ENCODE measurements at regions not wholly inside any gene's neighbourhood (a gene's known extent, or its start where the extent isn't known, plus 50 kb on each side); places are given as distances from the start of the nearest gene placed in this dataset.

- DNase-seq (ENCODE audit: low read depth in 1 of 2, low spot score in 1 of 2) = no peak
- no peak overlapping the region for H3K4me3 ChIP-seq (replicated peaks; ENCODE audit: insufficient read depth, low read length)
- TF ChIP-seq REST (IDR thresholded peaks at IDR 0.05; ENCODE audit: insufficient replicate concordance, low read depth) (no peak), SPI1 (IDR thresholded peaks at IDR 0.05; ENCODE audit: borderline replicate concordance, low read depth) (no peak), CTCF (IDR thresholded peaks at IDR 0.05; ENCODE audit: insufficient read depth, low read length) (no peak), POLR2AphosphoS5 (IDR thresholded peaks at IDR 0.05; ENCODE audit: low read depth) (no peak), GABPA (IDR thresholded peaks at IDR 0.05; ENCODE audit: low read depth) (no peak)
- H3K27me3 ChIP-seq (ENCODE audit: insufficient read depth, poor library complexity, severe bottlenecking) = no peaks in the 10 kb centered on the region
- no peak overlapping the region for H3K27ac ChIP-seq (replicated peaks)
These were observed 329.8 kb upstream of the OR4E1 start for GRCh38 chr14:22003461-22003860.

- H3K4me3 ChIP-seq (replicated peaks; ENCODE audit: insufficient read depth, low read length) = no peak overlapping the region
- no peak for DNase-seq (ENCODE audit: low read depth in 1 of 2, low spot score in 1 of 2)
- H3K27me3 ChIP-seq (ENCODE audit: insufficient read depth, poor library complexity, severe bottlenecking) = no peaks in the 10 kb centered on the region
- TF ChIP-seq POLR2AphosphoS5 (IDR thresholded peaks at IDR 0.05; ENCODE audit: low read depth) (no peak), CTCF (IDR thresholded peaks at IDR 0.05; ENCODE audit: insufficient read depth, low read length) (peak; percentile 39), GABPA (IDR thresholded peaks at IDR 0.05; ENCODE audit: low read depth) (no peak)
- no peak overlapping the region for H3K27ac ChIP-seq (replicated peaks)
These were observed 329.3 kb upstream of the OR4E1 start for GRCh38 chr14:22002860-22003284.

GRCh38 chr14:21999402-21999801 lies 325.8 kb upstream of the OR4E1 start:
- H3K27ac ChIP-seq (replicated peaks) = no peak overlapping the region
- no peak overlapping the region for H3K4me3 ChIP-seq (replicated peaks; ENCODE audit: insufficient read depth, low read length)
- DNase-seq (ENCODE audit: low read depth in 1 of 2, low spot score in 1 of 2) = no peak
- no peak for TF ChIP-seq SPI1 (IDR thresholded peaks at IDR 0.05; ENCODE audit: borderline replicate concordance, low read depth)
- TF ChIP-seq CTCF (IDR thresholded peaks at IDR 0.05; ENCODE audit: insufficient read depth, low read length) = no peak
- no peak for TF ChIP-seq POLR2AphosphoS5 (IDR thresholded peaks at IDR 0.05; ENCODE audit: low read depth)
- TF ChIP-seq REST (IDR thresholded peaks at IDR 0.05; ENCODE audit: insufficient replicate concordance, low read depth) = no peak
- no peak for TF ChIP-seq GABPA (IDR thresholded peaks at IDR 0.05; ENCODE audit: low read depth)
- peaks cover 3% of the 10 kb centered on the region for H3K27me3 ChIP-seq (ENCODE audit: insufficient read depth, poor library complexity, severe bottlenecking)

GRCh38 chr14:21997300-21997699 lies 323.7 kb upstream of the OR4E1 start:
- no peak for TF ChIP-seq CTCF (IDR thresholded peaks at IDR 0.05; ENCODE audit: insufficient read depth, low read length)
- TF ChIP-seq POLR2AphosphoS5 (IDR thresholded peaks at IDR 0.05; ENCODE audit: low read depth) = no peak
- TF ChIP-seq SPI1 (IDR thresholded peaks at IDR 0.05; ENCODE audit: borderline replicate concordance, low read depth) = no peak
- TF ChIP-seq REST (IDR thresholded peaks at IDR 0.05; ENCODE audit: insufficient replicate concordance, low read depth) = no peak
- no peak for TF ChIP-seq GABPA (IDR thresholded peaks at IDR 0.05; ENCODE audit: low read depth)

More at GRCh38 chr14:21997300-21997699, 323.7 kb upstream of the OR4E1 start:
- peaks cover 3% of the 10 kb centered on the region for H3K27me3 ChIP-seq (ENCODE audit: insufficient read depth, poor library complexity, severe bottlenecking)
- DNase-seq (ENCODE audit: low read depth in 1 of 2, low spot score in 1 of 2) = no peak
- H3K4me3 ChIP-seq (replicated peaks; ENCODE audit: insufficient read depth, low read length) = no peak overlapping the region
- H3K27ac ChIP-seq (replicated peaks) = no peak overlapping the region
